Esophagus muscularis mucosa (tissue), 4 donors: ENCODE measurements at regions not wholly inside any gene's neighbourhood (a gene's known extent, or its start where the extent isn't known, plus 50 kb on each side); places are given as distances from the start of the nearest gene placed in this dataset.

Experiments
- CTCF ChIP-seq, 3 experiments: fragments of 200-600 bp in 2 of 3; fragments of 450-650 bp in 1 of 3; sonication (generic) in 2 of 3; IDR thresholded peaks; one replicate each; pipeline ENCODE4 v1.5.1; 2017 to 2019; ENCODE audit warnings: antibody characterized with exemption in 3 of 3, mild to moderate bottlenecking in 2 of 3, moderate library complexity in 1 of 3
- EP300 ChIP-seq: sonication (generic); formaldehyde crosslinking; IDR thresholded peaks from one replicate; pipeline ENCODE4 v1.6.1; 2017; ENCODE audit warnings: antibody characterized with exemption
- POLR2A ChIP-seq: fragments of 450-650 bp; IDR thresholded peaks from one replicate; pipeline ENCODE4 v1.6.1; 2017; ENCODE audit warnings: antibody characterized with exemption, moderate library complexity, mild to moderate bottlenecking, low read depth

- TF ChIP-seq POLR2A (no peak), CTCF (IDR thresholded peaks at IDR 0.05) (no peak), EP300 (no peak)
Measured at GRCh38 chr3:25910997-25911396, 121.1 kb downstream of the OXSM start.
